ENCODE measurements at regions not wholly inside any gene's neighbourhood (a gene's known extent, or its start where the extent isn't known, plus 50 kb on each side); places are given as distances from the start of the nearest gene placed in this dataset.
A peak's percentile ranks its signal among the peaks of the same experiment; 100 is the strongest.

DNA sequence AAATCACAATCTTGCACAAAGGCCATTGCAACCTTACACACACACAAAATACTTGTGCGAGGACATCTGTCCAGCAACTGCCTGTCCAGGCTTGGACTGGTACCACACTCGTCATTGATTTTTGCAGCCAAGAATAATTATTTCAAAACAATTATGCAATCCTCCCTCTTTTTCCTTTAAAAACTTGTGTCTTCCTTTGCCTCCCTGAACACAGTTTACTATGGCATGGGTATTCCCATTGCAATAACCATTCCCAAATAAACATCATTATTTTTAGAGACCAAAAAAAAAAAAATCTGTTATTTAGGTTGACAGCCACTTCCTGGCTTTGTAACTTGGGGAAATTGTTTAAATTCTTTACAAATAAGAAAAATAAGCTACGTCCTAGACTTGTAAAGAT is 54.0 kb downstream of the C11orf91 start:
- DNase-seq (ENCODE audit: low read depth), result peak; percentile 35

DNA sequence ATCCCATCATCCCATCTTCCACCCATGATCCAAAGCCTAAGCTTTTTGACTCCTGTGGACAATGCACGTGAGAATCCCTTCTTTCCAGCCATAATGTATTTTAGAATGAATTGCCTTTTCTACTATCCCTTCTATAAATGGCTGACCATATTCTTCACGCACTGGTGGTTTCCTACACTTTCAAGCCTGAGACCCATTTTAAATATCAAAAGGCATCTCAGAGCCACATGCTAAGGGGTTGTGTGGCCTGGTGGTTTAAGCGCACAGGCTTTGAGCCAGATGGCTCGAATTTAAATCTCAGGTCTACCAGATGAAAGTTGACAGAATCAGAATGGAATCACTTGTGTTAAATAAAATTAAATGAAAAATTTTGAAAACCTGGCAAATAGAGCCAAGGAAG is 54.5 kb downstream of the C11orf91 start:
- DNase-seq (ENCODE audit: low read depth), result no peak

DNA sequence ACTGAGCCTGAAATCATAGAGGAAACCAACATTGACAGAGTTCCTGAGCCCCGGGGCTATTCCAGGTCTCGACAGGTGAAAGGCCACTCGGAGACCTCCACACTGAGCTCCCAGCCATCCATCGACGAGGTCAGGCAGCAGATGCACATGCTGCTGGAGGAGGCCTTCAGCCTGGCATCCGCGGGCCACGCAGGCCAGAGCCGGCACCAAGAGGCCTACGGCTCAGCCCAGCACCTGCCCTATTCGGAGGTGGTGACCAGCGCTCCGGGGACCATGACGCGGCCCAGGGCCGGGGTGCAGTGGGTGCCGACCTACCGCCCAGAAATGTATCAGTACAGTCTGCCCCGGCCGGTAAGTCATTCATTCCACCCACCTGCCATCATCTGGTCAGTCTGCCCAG is 54.9 kb downstream of the C11orf91 start:
- DNase-seq (ENCODE audit: low read depth), result no peak

DNA sequence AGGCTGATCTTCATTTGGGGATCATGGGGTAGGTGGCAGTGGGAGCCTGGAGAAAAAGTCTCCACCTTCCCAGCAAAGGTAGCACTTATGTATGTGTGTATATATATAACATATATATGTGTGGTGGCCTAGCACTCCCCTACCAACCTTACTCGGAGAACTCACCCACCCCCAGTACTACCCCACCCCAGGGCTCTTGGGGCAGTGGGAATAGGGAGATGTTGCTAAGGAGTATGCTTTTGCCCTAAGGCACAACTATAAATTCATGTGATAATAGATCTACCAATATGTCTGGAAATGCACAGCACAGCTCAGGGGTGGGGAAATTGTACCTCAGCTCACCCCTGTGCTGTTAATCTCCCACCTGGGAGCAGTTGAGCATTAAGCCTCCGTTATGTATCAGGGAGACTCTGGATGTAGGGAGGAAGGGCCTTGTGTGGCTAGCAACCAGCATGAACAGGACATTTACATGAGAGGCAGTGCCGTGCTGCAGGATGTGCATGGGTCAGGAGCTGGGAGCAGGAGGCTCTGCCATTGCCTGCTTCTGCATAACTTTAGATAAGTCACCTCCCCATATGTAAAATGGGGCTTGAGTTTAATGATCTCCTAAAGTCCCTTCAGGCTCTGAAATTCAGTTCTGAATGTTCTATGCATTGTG is 57.3 kb downstream of the C11orf91 start:
- no peak for DNase-seq (ENCODE audit: low read depth)

DNA sequence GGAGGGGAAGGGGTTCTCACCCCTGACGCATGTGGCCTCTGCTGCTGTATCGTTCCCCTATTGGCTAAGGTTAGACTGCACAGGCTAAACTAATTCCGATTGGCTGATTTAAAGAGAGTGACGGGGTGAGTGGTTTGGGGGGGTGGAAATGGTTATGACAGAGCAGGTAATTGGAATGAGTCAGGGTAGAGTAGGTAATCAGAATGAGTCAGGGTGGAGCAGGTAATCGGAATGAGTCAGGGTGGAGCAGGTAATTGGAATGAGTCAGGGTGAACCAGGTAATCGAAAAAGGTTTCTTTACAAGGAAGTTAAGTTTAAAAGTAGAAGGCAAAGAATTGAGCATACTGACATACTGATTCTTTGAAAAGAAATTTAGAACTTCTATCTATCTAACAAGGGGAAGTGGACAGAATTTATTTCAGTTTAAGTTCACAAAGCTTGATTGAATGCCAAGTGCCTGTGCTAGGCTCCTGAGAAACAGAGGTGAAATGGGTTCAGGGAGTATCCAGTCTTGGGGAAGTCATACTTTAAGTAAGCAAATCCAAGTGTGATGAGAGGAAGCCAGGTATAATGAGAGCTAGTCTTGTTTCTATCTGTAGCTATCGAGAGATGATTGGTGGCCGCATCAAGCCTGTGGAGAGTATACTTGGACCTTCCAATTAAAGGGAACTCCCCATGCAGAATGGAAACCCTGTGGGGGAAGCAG is 58.0 kb downstream of the C11orf91 start:
- no peak for DNase-seq (ENCODE audit: low read depth)

DNA sequence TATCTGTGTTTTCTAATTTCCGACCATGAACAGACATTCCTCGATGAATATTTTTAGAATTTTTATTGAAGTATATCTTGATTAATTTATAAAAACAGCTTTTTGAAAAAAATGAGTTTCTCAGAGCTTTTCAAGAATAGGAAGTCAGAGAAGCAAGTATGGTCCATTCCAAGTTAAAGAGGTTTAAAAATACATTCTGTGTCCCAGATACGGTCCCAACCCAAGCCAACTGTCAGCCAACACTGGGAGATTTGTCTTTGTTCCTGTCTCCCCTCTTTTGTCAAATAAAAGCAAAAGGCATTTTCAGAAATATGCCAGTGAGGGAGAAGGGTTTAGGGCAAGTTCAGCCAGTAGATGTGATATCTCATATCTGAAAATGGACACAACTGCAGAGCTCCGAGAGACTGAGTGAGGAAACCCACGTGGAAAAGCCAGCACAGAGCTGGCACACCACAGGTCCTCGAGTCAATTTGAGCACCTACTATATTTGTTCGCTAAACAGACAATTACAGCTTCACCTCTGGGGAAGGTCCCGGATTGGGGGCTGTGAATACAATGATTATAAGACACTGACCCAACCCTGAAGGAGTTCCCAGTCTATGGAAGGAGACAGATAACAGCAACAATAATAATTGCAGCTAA is 59.8 kb downstream of the C11orf91 start:
- no peak for DNase-seq (ENCODE audit: low read depth)

DNA sequence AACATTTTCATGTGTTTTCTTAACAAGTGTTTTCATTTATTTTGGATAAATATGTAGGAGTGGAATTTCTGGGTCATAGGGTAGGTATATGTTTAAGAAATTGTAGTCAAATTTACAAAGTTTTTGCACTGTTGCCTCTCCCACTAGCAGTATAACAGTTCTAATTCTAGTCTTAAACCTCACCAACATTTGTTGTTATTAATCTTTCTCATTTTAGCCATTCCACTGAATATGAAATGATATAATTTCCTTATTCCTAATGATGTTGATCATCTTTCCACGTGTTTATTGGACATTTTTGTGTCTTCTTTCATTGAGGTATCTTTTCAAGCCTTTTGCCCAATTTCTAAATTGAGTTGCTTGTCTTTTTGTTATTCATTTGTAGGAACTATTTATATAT is 62.0 kb downstream of the C11orf91 start:
- no peak for DNase-seq (ENCODE audit: low read depth)

DNA sequence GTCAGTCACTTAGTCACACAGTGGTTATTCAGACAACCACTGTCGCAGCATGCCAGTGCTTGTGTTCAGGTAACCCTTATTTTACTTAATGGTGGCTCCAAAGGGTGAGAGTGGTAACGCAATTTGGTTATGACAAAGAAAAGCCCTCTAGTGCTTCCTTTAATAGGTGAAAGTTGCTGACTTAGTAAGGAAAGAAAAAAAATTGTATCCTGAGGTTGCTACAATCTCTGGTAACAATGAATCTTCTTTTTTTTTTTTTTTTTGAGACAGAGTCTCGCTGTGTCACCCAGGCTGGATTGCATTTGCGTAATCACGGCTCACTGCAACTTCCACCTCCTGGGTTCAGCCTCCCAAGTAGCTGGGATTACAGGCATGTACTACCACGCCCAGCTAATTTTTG is 64.5 kb downstream of the C11orf91 start:
- peak; percentile 89 for DNase-seq (ENCODE audit: low read depth)

DNA sequence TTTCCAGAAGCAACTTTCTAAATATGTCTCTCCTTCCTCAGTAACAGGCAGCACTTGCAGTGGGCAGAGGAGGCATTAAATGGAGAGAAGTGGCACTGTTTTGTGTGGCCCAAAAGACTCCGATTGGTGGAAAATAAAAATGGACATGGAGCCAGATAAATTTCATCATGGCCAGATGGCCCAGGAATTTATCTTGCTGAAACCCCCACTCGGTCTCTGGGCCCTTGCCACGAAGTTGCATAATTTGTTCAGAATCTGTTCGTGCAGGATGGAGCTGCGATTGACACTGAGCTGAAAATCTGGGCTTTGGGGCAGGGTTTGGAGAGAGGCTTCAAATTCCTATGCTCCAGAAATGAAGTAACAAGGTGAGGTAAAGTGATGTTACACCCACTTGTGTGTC is 65.5 kb downstream of the C11orf91 start:
- DNase-seq (ENCODE audit: low read depth), result peak; percentile 91

DNA sequence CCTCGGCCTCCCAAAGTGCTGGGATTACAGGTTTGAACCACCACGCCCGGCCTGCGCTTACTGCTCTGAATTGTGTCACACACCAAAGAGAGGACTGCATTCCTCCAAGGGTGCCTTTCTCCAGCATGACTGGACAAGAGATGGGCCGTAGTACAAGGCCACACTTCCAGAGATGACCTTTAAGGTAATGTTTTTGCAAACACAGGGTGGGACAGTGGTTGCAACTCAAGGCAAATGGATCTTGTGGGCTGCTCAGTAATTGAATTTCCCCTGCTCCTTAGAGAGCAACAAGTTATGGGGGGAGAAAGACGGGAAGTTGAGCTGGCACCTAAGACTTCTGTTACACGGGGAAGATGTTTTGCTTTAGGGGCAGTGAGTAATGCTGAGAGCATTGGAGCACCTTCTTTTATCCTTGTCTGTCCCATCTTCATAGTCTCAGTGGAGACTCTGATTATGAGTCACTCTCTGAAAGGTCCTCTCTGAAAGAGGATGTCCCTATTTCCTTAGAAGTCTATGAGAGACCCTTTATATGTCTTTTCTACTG is 66.3 kb downstream of the C11orf91 start:
- DNase-seq (ENCODE audit: low read depth), result peak; percentile 68

DNA sequence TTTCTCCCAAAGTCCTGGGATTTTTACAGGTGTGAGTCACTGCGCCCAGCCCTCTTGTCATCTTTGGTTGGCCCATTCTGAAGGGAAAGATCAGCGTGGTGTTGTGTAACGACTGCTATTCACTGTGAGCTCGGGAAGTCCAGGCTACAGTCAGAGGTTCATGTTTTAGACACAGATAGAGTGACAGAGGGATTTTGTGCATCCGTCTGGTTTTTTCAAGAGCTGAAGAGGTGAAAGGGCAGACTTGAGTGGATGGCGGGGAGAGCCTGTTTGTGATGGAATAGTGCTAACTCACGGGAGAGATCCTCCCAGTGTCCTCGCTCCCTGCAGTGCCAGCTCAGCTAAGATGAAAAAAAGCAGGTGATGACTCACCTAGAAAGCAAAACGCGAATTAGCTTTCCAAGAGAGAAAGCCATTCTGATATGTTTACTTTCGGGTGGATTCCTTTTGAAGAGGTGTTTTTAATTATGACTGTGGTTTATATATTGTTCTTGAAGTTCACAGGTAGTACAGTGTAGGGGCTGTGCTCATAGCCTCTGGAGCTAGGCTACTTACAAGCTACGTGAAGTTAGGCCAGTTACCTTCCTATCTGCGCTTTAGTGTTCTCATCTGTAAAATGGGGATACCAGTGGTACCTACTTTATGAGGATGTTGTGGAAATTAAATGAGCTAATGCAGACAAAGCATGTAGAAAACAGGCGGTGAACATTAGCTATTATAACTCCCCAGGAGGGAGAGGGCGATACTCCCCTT is 67.2 kb downstream of the C11orf91 start:
- DNase-seq (ENCODE audit: low read depth), result peak; percentile 93

DNA sequence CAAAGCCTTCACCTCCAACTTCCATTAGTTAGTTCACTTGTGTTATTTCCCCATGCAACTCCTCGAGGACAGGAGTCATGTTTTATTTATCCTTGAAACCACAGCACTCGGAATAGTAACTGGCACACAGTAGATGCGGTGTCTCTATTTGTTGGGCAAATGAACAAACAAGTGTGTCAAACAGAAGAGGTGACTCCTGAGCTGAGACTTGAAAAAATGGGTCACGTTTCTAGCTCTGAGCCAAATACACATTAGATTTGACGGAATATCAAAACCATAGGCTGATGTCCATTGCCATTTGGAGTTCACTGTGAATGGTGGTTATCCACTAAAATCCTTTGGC is 68.9 kb downstream of the C11orf91 start:
- DNase-seq (ENCODE audit: low read depth), result no peak

DNA sequence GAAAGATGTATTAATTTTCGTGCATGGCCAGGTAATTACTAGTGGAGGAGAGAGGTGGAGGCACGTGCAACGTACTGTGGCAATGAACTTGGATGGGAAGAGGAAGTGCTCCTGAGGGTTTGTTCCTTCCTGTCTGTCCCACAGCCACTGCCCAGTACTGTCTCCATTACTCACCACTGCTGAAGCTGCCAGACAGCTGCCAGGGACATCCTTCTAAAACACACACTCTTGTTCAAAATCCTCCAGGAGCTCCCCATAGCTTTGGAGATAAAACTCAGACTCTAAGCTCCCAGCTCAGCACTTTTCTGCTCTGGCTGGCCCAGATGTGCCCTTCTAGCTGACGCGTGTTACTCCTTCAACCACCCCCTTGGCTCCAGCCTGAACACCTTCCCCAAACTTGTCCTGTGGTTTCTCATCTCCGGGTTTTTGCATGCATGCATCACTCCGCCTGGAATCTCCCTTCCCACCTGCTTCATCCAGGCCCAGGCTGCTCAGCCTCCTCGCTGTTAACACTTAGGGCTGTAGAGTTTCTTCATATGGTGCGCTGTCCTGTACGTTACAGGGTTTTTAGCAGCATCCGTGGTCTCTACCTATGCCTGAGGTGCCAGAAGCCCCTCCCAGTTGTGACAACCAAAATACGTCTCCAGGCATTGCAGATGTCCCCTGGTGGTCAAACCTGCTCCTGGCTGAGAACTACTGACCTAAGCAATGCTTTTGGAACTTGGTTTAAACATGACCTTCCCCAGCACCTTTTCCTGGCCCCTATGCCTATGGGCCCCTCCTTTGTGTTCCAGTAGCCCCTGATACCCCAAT is 69.5 kb downstream of the C11orf91 start:
- peak; percentile 26 for DNase-seq (ENCODE audit: low read depth)

DNA sequence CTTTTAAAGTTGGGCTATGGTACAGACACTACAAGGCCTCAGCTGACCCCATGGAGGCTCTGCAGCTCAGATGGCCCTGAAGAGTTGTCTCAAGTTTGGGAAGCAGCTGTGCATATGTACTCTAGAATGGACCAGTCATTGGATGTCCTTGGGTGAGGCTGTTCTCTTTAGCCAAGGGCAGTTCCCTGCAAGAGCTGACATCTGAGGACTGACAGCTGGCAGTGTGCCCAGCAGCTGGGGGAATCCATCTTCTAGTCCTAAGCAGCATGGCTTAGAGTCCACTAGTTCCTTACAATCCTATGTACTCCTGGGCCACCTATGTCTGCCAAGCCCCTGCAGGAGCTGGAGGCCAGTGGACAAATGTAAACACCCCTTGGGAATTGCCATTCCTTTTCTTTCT is 76.5 kb downstream of the C11orf91 start:
- DNase-seq (ENCODE audit: low read depth), result peak; percentile 26

DNA sequence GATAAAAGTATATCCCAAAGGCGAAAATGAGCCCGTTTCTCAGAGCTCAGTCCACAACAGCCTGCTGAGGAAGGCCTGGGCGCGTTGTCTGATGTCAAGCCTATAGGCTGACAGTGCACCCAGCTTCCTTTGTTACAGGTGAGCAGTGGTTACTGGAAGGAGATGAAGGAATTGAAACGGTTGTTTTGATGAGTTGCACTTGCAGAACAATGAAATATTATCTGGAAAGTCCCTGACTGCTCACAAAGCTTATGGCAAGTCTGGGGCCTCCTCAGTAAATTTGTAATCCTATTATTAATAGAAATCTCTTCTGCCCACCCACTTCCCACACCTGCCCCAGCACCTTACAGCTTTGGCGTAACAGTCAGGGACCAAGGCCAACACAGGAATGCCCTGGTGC is 77.8 kb downstream of the C11orf91 start:
- no peak for DNase-seq (ENCODE audit: low read depth)

DNA sequence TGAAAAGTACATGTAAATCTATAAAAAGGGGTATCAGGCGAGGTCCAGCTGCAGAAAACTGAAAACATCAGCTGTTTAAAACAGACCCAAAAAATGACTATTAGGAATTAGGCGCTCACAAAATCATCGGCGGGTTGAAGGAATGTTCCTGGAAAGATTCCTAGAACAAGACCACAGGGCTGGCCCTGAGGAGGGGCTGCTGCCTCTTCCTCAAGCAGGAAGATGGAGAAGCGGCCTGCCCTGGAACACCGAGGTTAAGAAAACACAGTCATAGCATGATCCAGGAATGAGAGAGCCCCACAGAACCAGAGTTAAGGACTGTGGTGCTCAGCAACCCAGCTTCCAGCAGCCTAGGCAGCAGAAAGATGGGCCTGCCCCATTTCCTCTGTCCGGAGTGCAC is 78.4 kb downstream of the C11orf91 start:
- DNase-seq (ENCODE audit: low read depth), result peak; percentile 53

DNA sequence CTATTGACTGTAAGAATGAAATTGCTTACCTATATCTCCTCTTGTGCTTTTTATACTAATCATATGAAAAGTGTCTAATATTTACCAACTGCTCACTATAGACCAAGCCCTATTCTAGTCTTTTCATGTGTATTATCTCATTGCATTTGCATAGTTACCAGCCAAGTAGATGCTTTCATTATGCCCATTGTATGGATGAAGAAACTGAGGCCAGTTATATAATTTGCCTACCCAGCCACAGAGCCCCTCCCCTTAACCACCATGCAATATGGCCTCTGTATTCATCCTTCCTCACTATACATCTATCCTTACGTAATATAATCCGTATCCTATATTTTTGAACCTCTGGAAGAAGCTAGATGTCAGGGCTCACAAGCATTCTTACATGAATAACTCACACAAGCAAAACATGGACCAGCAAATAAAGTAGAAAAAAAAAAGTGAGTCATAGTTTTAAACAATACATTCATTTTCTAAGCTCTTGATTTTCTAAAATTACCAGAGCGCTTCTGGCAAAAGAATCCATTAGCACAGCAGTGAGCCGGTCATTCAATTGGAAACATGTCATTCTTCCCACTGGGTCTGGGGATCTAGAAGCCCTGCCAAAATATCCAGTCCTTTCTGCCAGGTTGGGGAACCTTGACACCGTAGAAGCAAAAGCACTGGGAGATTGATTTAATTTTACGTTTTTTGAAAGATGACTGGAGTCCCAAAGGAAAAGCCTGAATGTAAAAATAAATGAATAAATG is 80.0 kb downstream of the C11orf91 start:
- DNase-seq (ENCODE audit: low read depth), result peak; percentile 64

DNA sequence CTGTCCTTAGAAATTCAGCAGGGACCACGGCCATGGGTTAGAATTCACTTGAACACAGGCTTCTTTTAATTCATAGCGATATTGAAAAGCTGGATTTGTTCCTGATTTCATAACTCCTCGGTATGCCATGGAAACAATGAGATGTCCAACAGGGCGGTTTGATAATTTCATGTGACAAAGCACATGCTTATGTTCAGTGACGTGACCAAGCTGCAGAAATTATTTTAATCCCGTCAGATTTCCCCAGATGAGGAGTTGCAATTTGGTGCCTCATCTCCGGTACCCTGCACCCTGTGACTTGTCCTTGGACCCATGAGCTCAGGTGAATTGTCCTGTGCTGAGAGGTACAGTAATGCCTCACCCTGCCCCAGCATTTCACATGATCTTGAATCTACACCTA is 81.7 kb downstream of the C11orf91 start:
- no peak for DNase-seq (ENCODE audit: low read depth)

DNA sequence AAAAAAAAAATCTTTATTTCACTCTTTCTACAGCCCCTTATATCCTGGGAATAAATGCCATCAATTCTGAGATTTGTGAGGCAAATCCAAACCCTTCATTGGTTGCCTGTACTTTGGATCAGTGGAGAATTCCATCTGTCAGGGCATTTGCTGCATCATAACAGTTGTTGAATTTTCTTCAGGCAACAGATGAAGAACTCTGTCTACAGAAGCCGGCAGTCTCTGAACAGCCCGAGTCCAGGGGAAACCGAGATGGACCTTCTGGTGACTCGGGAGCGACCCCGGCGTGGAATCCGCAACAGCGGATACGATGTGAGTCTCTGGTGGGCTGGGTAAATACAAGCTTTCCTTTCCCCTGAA is 82.3 kb downstream of the C11orf91 start:
- no peak for DNase-seq (ENCODE audit: low read depth)

DNA sequence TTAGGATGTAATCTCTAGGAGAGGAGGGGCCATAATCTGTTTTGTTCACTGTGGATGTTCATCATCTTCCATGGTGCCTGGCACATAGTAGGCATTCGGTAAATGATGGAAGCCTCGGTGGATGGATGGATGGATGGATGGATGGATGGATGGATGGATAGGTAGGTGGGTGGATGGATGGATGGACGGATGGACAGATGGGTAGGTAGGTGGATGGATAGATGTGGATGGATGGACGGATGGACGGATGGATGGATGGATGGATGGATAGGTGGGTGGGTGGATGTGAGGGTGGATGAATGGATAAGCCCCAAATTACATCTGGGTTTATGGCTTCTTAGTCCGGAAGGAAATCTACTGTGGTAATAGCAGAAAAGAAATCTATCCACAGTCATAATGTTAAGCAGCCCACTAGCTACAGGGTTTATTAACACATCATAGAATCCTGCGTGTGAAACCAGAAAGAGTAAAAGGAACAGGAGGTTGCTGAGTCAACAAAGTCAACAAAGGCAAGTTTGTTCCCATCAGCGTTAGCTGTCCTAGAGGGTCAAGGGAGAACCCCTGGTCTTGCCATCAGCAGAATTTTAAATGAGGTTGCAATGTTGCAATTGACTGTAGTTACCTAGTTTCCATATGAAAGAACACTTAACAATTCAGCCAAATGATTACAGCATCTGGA is 82.8 kb downstream of the C11orf91 start:
- no peak for DNase-seq (ENCODE audit: low read depth)
